Prostate gland (tissue), 2 donors: ENCODE measurements at regions not wholly inside any gene's neighbourhood (a gene's known extent, or its start where the extent isn't known, plus 50 kb on each side); places are given as distances from the start of the nearest gene placed in this dataset.

Experiments
- DNase-seq: peaks from one replicate; pipeline ENCODE4 v3.0.0-alpha.2; 2019; ENCODE audit warnings: low spot score
- H3K27ac ChIP-seq, 2 donors: fragments of 200-600 bp; sonication (generic); 2 replicates each; pipeline ENCODE4 v1.5.1; 2017 to 2019
- H3K27me3 ChIP-seq: fragments of 200-600 bp; sonication (generic); replicated peaks from 2 replicates; pipeline ENCODE4 v1.5.1; 2019; ENCODE audit not compliant: insufficient read depth
- H3K36me3 ChIP-seq, 2 donors: fragments of 200-600 bp; sonication (generic); 1 replicate in 1 of 2; 2 replicates in 1 of 2; pipeline versions ENCODE4 v1.5.1 to v1.8.1; 2017 to 2019
- H3K4me1 ChIP-seq: fragments of 200-600 bp; sonication (generic); replicated peaks from 2 replicates; pipeline ENCODE4 v1.5.1; 2019
- H3K4me3 ChIP-seq, 2 donors: fragments of 200-600 bp; sonication (generic); 2 replicates each; pipeline ENCODE4 v1.5.1; 2017 to 2019
- H3K9me3 ChIP-seq: fragments of 200-600 bp; sonication (generic); 2 replicates; pipeline ENCODE4 v1.5.1; 2017
- POLR2A ChIP-seq: fragments of 450-650 bp; IDR thresholded peaks from one replicate; pipeline ENCODE4 v1.6.1; 2016; ENCODE audit warnings: antibody characterized with exemption, mild to moderate bottlenecking
- POLR2AphosphoS5 ChIP-seq: sonication (generic); formaldehyde crosslinking; IDR thresholded peaks from one replicate; pipeline ENCODE4 v1.6.1; 2017; ENCODE audit warnings: antibody characterized with exemption
- WGBS: methylation state at CpG from one replicate; pipeline ENCODE4 v1.1.5; 2018; 5-methylcytosine and 5-hydroxymethylcytosine counted together
- intact Hi-C: fragments of 100-400 bp; cut with DNase I; formaldehyde crosslinking; loops from one replicate; pipeline ENCODE4 v1.14.2; 2022
- TF ChIP-seq, protein P1 (sequence below), 4 experiments: fragments of 200-600 bp in 2 of 4; fragments of 450-650 bp in 2 of 4; sonication (generic) in 2 of 4; IDR thresholded peaks; 1 replicate in 3 of 4; 2 replicates in 1 of 4; pipeline ENCODE4 v1.5.1; 2016 to 2019; ENCODE audit warnings: antibody characterized with exemption in 4 of 4, mild to moderate bottlenecking in 2 of 4, moderate library complexity in 2 of 4

DNA sequence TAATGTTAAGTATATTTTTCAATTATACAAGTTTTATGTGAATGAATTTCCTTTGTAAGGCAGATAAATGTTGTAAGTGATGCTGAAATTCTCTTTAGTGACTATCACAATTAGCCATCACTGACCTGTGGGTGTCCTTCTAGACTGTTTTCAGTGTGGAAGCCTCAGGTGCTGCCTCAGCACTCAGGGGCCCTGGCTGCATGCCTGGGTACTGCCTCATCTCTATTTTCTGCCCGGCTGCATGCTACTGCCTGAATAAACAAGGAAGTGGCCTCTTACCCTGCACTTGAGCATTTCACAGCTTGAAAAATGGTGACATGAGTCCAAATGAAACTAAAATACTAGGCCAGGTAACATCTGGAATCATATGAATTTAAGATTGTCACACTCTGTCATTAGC is 787.6 kb upstream of the SALL3 start:
- 40% methylated on average over 1 of the region's 1 CpG for WGBS
- TF ChIP-seq, protein P1, sequence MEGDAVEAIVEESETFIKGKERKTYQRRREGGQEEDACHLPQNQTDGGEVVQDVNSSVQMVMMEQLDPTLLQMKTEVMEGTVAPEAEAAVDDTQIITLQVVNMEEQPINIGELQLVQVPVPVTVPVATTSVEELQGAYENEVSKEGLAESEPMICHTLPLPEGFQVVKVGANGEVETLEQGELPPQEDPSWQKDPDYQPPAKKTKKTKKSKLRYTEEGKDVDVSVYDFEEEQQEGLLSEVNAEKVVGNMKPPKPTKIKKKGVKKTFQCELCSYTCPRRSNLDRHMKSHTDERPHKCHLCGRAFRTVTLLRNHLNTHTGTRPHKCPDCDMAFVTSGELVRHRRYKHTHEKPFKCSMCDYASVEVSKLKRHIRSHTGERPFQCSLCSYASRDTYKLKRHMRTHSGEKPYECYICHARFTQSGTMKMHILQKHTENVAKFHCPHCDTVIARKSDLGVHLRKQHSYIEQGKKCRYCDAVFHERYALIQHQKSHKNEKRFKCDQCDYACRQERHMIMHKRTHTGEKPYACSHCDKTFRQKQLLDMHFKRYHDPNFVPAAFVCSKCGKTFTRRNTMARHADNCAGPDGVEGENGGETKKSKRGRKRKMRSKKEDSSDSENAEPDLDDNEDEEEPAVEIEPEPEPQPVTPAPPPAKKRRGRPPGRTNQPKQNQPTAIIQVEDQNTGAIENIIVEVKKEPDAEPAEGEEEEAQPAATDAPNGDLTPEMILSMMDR (IDR thresholded peaks at IDR 0.05) = peak in 2 of 4 experiments; percentile 11 to 62
- peak; percentile 36 for TF ChIP-seq POLR2AphosphoS5
- no peak for TF ChIP-seq POLR2A
- Histone ChIP-seq H3K4me1 (no peaks in the 10 kb centered on the region), H3K27ac (no peak overlapping the region), H3K9me3 (no peaks in the 10 kb centered on the region), H3K4me3 (no peak overlapping the region), H3K36me3 (no peaks in the 10 kb centered on the region), H3K27me3 (no peaks in the 10 kb centered on the region)
- peak; percentile 54 for DNase-seq
- intact Hi-C loops = no loop called here

DNA sequence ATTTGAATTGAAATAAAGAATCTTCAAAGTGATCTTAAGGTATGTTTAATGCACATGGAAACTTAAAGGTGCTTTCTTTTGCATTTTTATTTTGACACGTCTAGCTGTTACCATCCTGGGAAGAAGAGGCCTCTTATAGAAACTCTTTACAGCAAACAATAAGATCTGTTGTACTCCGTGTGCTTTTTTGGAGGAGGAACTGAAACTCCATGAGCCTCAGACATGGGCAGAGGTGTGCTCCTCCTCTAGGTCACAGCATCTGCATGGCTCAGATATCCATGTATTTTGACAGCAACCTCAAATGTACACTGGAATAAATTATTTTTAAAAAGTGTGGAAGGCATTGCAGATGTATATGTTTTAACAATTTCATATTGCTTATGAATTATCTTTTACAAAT is 783.3 kb upstream of the SALL3 start:
- TF ChIP-seq, protein P1 (IDR thresholded peaks at IDR 0.05) = no peak
- TF ChIP-seq POLR2AphosphoS5 (no peak), POLR2A (no peak)
- H3K4me3 ChIP-seq = no peak overlapping the region
- H3K4me1 ChIP-seq = no peaks in the 10 kb centered on the region
- H3K27ac ChIP-seq = no peak overlapping the region
- WGBS = 81% methylated on average over 2 of the region's 2 CpGs
- intact Hi-C loops = no loop called here
- no peaks in the 10 kb centered on the region for H3K9me3 ChIP-seq
- no peak for DNase-seq
- H3K36me3 ChIP-seq = no peaks in the 10 kb centered on the region
- no peaks in the 10 kb centered on the region for H3K27me3 ChIP-seq

DNA sequence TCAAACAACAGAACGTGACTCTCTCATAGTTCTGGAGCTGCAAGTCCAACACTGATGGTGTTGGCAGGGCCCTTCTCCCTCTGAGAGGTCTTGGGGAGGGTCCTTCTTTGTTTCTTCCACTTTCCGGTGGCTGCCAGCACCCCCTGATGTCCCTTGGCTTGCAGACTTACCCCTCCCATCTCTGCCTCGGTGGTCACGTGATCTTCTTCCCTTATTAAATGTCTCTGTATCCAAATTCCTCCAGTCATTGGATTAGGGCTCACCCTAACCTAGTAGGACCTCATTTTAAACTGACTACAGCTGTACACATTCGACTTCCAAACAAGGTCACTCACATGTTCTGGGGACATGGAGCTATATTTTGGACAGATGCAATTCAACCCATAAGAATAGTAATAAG is 780.6 kb upstream of the SALL3 start:
- Histone ChIP-seq H3K4me3 (no peak overlapping the region), H3K27ac (no peak overlapping the region), H3K9me3 (no peaks in the 10 kb centered on the region), H3K36me3 (no peaks in the 10 kb centered on the region), H3K4me1 (no peaks in the 10 kb centered on the region), H3K27me3 (no peaks in the 10 kb centered on the region)
- no peak for TF ChIP-seq POLR2A
- TF ChIP-seq, protein P1 (IDR thresholded peaks at IDR 0.05) = no peak
- no peak for TF ChIP-seq POLR2AphosphoS5
- intact Hi-C loops = no loop called here
- DNase-seq = no peak
- 80% methylated on average over 5 of the region's 5 CpGs for WGBS

DNA sequence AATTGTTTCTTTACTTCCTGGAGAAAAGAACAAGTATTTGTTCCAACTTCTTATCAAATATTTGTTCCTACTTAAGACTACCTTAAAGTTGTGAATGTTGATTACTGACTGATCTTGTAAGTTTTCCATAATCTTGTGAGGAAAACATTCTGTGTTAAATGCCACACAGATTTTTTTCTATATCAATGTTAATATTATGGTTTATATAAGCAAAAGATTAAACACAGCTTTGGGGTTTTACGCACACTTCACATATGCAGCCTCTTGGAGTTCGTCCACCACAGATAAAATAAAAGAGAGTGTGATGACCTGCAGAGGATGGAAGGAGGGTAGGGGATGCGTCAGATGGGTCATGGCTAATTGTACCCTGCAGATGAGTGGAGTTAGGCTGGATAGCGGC is 780.0 kb upstream of the SALL3 start:
- H3K9me3 ChIP-seq = no peaks in the 10 kb centered on the region
- no peak overlapping the region for H3K4me3 ChIP-seq
- no peaks in the 10 kb centered on the region for H3K4me1 ChIP-seq
- no peaks in the 10 kb centered on the region for H3K36me3 ChIP-seq
- intact Hi-C loops = no loop called here
- no peak for DNase-seq
- WGBS = 72% methylated on average over 4 of the region's 4 CpGs
- no peak overlapping the region for H3K27ac ChIP-seq
- no peak for TF ChIP-seq POLR2AphosphoS5
- TF ChIP-seq, protein P1 (IDR thresholded peaks at IDR 0.05) = no peak
- TF ChIP-seq POLR2A = no peak
- H3K27me3 ChIP-seq = no peaks in the 10 kb centered on the region

DNA sequence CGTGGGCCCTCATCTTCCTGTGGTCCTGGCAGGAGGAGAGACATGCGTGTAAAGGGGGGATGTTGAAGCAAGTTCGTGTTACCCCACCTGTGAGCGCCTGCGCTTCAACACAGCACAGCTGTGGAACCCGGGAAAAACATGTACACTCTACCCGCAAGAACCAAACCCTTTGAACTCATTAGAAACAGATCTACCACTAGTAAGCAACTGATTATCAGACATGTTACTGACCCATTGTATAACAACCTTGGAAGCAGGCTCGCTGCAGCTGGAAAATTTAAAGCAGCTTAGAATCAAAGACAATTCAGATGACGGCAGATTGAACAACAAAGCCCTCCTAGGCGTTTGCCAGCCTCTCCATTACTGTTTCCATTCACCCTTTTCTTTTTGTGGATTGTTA is 771.7 kb upstream of the SALL3 start:
- DNase-seq = no peak
- H3K36me3 ChIP-seq = no peaks in the 10 kb centered on the region
- H3K4me1 ChIP-seq = no peaks in the 10 kb centered on the region
- H3K4me3 ChIP-seq = no peak overlapping the region
- no peaks in the 10 kb centered on the region for H3K27me3 ChIP-seq
- H3K27ac ChIP-seq = no peak overlapping the region
- H3K9me3 ChIP-seq = no peaks in the 10 kb centered on the region
- WGBS = 66% methylated on average over 10 of the region's 10 CpGs
- TF ChIP-seq, protein P1 (IDR thresholded peaks at IDR 0.05) = no peak
- no peak for TF ChIP-seq POLR2A
- TF ChIP-seq POLR2AphosphoS5 = no peak
- intact Hi-C loops = no loop called here
